ENCODE measurements at regions not wholly inside any gene's neighbourhood (a gene's known extent, or its start where the extent isn't known, plus 50 kb on each side); places are given as distances from the start of the nearest gene placed in this dataset.

DNA sequence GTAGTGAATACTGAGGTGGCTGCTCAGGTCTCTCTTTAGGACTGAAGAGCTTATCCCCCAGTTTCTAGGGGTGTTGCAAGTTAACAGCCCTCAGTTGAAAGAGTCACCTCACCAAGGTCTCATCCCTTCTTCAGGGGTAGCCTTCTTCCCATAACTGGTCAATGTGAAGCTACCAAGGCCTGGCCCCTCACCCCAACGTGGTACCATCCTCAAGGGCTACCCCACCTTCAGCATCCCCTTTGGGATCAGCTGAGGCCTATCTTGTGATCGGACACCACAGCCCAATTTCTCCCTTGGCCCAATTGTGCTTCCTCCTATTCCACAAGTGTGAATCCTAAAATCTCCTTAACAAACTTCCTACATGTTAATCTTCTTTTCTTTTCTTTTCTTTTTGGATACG is 289.5 kb upstream of the MKLN1 start:
- Histone ChIP-seq H3K9me3 (ENCODE audit: control insufficient read depth, insufficient read depth, low read depth, low read length) (no peaks in the 10 kb centered on the region), H3K27me3 (ENCODE audit: control insufficient read depth, insufficient read depth, low read length) (no peaks in the 10 kb centered on the region), H3K27ac (ENCODE audit: insufficient read depth, low read length) (no peak overlapping the region), H3K4me1 (ENCODE audit: control insufficient read depth, extremely low read depth, insufficient read depth, low read length) (peaks cover 3% of the 10 kb centered on the region), H3K79me2 (ENCODE audit: control insufficient read depth, insufficient read depth, low read length) (peaks cover 64% of the 10 kb centered on the region), H4K20me1 (ENCODE audit: control insufficient read depth, extremely low read depth, insufficient read depth, low read length) (no peaks in the 10 kb centered on the region), H3K9ac (ENCODE audit: insufficient read depth, low read length) (no peak overlapping the region), H3K4me2 (ENCODE audit: extremely low read depth, insufficient read depth, low read length) (no peak overlapping the region), H3K4me3 (replicated peaks in 1 of 4; ENCODE audit: control extremely low read depth in 1 of 4, insufficient read depth in 1 of 4, low read depth in 3 of 4, low read length in 4 of 4) (no peak overlapping the region), H2AFZ (ENCODE audit: low read length) (no peak overlapping the region), H3K36me3 (ENCODE audit: control insufficient read depth, insufficient read depth, low read length) (no peaks in the 10 kb centered on the region)
- no peak for DNase-seq (ENCODE audit: low read depth in 2 of 2)
- TF ChIP-seq, protein P1, sequence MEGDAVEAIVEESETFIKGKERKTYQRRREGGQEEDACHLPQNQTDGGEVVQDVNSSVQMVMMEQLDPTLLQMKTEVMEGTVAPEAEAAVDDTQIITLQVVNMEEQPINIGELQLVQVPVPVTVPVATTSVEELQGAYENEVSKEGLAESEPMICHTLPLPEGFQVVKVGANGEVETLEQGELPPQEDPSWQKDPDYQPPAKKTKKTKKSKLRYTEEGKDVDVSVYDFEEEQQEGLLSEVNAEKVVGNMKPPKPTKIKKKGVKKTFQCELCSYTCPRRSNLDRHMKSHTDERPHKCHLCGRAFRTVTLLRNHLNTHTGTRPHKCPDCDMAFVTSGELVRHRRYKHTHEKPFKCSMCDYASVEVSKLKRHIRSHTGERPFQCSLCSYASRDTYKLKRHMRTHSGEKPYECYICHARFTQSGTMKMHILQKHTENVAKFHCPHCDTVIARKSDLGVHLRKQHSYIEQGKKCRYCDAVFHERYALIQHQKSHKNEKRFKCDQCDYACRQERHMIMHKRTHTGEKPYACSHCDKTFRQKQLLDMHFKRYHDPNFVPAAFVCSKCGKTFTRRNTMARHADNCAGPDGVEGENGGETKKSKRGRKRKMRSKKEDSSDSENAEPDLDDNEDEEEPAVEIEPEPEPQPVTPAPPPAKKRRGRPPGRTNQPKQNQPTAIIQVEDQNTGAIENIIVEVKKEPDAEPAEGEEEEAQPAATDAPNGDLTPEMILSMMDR (conservative IDR thresholded peaks at IDR 0.05 in 1 of 2, IDR thresholded peaks at IDR 0.05 in 1 of 2; ENCODE audit: low read depth in 1 of 2, low read length in 2 of 2) = no peak
- no peak for TF ChIP-seq EZH2 (IDR thresholded peaks at IDR 0.05; ENCODE audit: low read length, missing control alignments)

DNA sequence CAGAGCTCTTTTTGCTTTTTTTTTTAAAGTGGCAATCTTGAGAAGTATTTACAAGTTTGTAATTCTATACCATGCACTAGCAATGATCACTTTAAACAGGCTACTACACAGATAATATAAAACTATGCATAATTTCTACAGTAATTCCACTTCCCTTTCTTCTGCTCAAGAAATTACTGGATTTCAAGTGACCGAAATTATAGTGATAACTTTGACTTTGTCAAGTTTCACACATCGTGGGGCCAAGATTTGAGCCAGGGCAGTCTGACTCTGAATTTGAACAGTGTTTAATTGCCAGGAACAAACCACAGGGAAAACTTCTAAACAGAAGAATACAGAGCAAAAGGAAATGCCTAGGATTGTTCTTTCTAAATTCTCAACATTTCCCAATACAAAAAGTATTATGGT is 288.3 kb upstream of the MKLN1 start:
- DNase-seq (ENCODE audit: low read depth in 2 of 2) = peak in 1 of 2 donors; percentile 51
- H3K27me3 ChIP-seq (ENCODE audit: control insufficient read depth, insufficient read depth, low read length) = no peaks in the 10 kb centered on the region
- no peak overlapping the region for H3K4me3 ChIP-seq (replicated peaks in 1 of 4; ENCODE audit: control extremely low read depth in 1 of 4, insufficient read depth in 1 of 4, low read depth in 3 of 4, low read length in 4 of 4)
- H3K9ac ChIP-seq (ENCODE audit: insufficient read depth, low read length) = no peak overlapping the region
- no peak overlapping the region for H2AFZ ChIP-seq (ENCODE audit: low read length)
- peak overlapping the region; percentile 9 for H3K4me2 ChIP-seq (ENCODE audit: extremely low read depth, insufficient read depth, low read length)
- TF ChIP-seq EZH2 (IDR thresholded peaks at IDR 0.05; ENCODE audit: low read length, missing control alignments) = no peak
- TF ChIP-seq, protein P1 (conservative IDR thresholded peaks at IDR 0.05 in 1 of 2, IDR thresholded peaks at IDR 0.05 in 1 of 2; ENCODE audit: low read depth in 1 of 2, low read length in 2 of 2) = no peak
- H3K27ac ChIP-seq (ENCODE audit: insufficient read depth, low read length) = no peak overlapping the region
- no peaks in the 10 kb centered on the region for H3K36me3 ChIP-seq (ENCODE audit: control insufficient read depth, insufficient read depth, low read length)
- H3K4me1 ChIP-seq (ENCODE audit: control insufficient read depth, extremely low read depth, insufficient read depth, low read length) = peaks cover 3% of the 10 kb centered on the region
- H3K9me3 ChIP-seq (ENCODE audit: control insufficient read depth, insufficient read depth, low read depth, low read length) = no peaks in the 10 kb centered on the region
- H3K79me2 ChIP-seq (ENCODE audit: control insufficient read depth, insufficient read depth, low read length) = peaks cover 56% of the 10 kb centered on the region
- no peaks in the 10 kb centered on the region for H4K20me1 ChIP-seq (ENCODE audit: control insufficient read depth, extremely low read depth, insufficient read depth, low read length)

DNA sequence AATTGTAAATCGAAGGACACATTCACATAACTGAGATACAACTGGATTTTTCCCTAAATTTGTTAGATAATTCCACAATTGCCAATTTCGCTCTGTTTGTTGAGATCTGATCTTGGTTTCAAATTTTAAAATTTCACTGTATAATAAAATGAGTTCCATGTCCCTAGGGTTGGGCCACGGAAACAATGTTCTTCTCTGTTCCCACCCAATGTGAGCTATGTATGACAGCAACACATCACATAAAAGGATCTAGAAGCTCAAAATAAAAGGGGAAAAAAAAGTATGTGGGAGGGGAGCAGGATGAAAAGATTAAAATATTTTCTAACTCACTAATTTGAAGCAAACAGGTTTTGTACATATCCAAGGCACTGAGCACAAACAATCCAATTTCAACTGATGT is 287.8 kb upstream of the MKLN1 start:
- no peak for DNase-seq (ENCODE audit: low read depth in 2 of 2)
- peaks cover 56% of the 10 kb centered on the region for H3K79me2 ChIP-seq (ENCODE audit: control insufficient read depth, insufficient read depth, low read length)

More for the DNA sequence above, 287.8 kb upstream of the MKLN1 start:
- no peaks in the 10 kb centered on the region for H3K9me3 ChIP-seq (ENCODE audit: control insufficient read depth, insufficient read depth, low read depth, low read length)
- TF ChIP-seq, protein P1 (conservative IDR thresholded peaks at IDR 0.05 in 1 of 2, IDR thresholded peaks at IDR 0.05 in 1 of 2; ENCODE audit: low read depth in 1 of 2, low read length in 2 of 2) = no peak
- peak overlapping the region in 1 of 4 experiments; percentile 11 for H3K4me3 ChIP-seq (replicated peaks in 1 of 4; ENCODE audit: control extremely low read depth in 1 of 4, insufficient read depth in 1 of 4, low read depth in 3 of 4, low read length in 4 of 4)
- no peak overlapping the region for H3K9ac ChIP-seq (ENCODE audit: insufficient read depth, low read length)
- H3K4me2 ChIP-seq (ENCODE audit: extremely low read depth, insufficient read depth, low read length) = peak overlapping the region; percentile 9
- no peaks in the 10 kb centered on the region for H3K27me3 ChIP-seq (ENCODE audit: control insufficient read depth, insufficient read depth, low read length)
- H4K20me1 ChIP-seq (ENCODE audit: control insufficient read depth, extremely low read depth, insufficient read depth, low read length) = no peaks in the 10 kb centered on the region
- peaks cover 3% of the 10 kb centered on the region for H3K4me1 ChIP-seq (ENCODE audit: control insufficient read depth, extremely low read depth, insufficient read depth, low read length)
- peak overlapping the region; percentile 1 for H3K27ac ChIP-seq (ENCODE audit: insufficient read depth, low read length)
- no peak overlapping the region for H2AFZ ChIP-seq (ENCODE audit: low read length)
- no peaks in the 10 kb centered on the region for H3K36me3 ChIP-seq (ENCODE audit: control insufficient read depth, insufficient read depth, low read length)
